HG02938 (cell line): ENCODE measurements at regions not wholly inside any gene's neighbourhood (a gene's known extent, or its start where the extent isn't known, plus 50 kb on each side); places are given as distances from the start of the nearest gene placed in this dataset.

ENCODE experiments used
- ATAC-seq: cut with Tn5 transposase; IDR thresholded peaks from one replicate; pipeline ENCODE4 v1.9.1; 2021; ENCODE audit warnings: mild to moderate bottlenecking, moderate library complexity; ENCODE audit not compliant: unreplicated experiment

DNA sequence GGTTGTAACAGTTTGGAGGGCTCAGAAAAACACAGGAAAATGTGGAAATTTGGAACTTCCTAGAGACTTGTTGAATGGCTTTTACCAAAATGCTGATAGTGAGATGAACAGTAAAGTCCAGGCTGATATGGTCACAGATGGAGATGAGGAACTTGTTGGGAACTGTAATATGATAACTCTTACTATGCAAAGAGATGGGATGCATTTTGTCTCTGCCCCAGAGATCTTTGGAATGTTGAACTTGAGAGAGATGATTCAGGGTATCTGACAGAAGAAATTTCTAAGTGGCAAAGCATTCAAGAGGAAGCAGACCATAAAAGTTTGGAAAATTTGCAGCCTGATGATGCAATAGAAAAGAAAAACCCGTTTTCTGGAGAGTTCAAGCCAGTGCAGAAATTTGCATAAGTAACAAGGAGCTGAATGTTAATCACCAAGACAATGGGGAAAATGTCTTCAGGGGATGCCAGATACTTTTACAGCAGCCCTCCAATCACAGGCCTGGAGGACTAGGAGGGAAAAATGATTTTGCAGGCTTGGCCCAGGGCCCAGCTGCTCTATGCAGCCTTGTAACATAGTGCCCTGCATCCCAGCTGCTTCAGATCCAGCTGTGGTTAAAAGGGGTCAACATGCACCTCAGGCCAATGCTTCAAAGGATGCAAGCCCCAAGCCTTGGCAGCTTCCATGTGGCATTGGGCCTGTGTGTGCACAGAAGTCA is 572.7 kb upstream of the ATP2B1 start:
- ATAC-seq = no peak

- ATAC-seq = peak; percentile 56
Observed at GRCh38 chr12:90280564-90281058, 572.0 kb upstream of the ATP2B1 start.

GRCh38 chr12:90280033-90280432 is 571.4 kb upstream of the ATP2B1 start:
- ATAC-seq = no peak

- ATAC-seq = no peak
Observed at GRCh38 chr12:90275088-90275487, 566.5 kb upstream of the ATP2B1 start.

GRCh38 chr12:90274407-90274806 is 565.8 kb upstream of the ATP2B1 start:
- no peak for ATAC-seq

GRCh38 chr12:90268574-90268973 is 559.9 kb upstream of the ATP2B1 start:
- ATAC-seq = peak; percentile 56

GRCh38 chr12:90262251-90262650 is 553.6 kb upstream of the ATP2B1 start:
- ATAC-seq = no peak

GRCh38 chr12:90261283-90261682 is 552.6 kb upstream of the ATP2B1 start:
- no peak for ATAC-seq

DNA sequence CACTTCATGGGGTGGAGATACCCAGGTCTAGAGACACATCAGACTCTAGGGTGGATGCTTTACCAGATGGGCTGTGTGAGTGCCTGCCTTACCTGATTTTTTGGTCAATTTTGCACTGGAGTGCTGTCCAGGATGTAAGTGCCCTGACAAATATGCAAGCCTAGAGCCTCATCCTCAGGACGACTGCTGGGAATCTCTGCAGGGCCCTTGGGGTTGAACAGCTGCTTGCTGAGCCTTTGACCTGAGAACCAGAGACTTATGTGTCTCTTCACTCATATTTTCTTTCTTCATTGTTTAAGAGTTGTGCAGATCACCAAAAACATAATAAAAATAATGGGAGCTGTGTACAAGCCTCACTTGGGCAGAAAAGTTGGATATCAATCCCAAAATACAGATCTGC is 551.5 kb upstream of the ATP2B1 start:
- ATAC-seq = no peak

DNA sequence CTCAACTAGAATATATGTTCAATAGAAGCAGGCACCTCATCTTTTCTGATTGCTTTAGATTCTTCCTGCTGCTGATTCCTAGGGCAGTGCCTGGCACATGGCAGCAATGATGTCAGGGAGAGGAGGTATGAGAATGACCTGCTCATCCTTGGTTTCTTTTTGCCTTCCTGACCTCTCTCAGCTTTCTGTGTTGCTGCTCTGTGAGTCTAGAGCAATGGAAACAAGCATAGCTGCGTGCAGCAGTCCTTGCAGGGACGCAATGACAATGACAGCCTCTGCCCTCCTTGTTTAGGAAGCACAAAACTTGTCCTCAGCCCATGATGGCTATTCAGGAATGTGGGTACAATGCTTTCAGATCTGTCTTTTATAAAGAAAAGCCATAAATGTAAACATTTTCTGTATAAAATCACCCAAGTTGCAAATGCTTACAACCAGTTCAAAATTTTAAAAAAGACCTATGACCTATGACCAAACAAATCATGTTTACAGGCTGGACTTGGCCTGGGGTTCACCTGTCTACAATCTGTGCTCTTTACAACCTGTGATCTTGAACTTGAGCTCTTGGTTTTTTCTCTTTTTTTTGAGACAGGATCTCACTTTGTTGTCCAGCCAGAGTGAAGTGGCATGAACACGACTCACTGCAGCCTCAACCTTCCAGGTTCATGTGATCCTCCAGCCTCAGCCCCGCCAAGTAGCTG is 549.4 kb upstream of the ATP2B1 start:
- no peak for ATAC-seq

GRCh38 chr12:90254796-90255195 is 546.2 kb upstream of the ATP2B1 start:
- no peak for ATAC-seq

DNA sequence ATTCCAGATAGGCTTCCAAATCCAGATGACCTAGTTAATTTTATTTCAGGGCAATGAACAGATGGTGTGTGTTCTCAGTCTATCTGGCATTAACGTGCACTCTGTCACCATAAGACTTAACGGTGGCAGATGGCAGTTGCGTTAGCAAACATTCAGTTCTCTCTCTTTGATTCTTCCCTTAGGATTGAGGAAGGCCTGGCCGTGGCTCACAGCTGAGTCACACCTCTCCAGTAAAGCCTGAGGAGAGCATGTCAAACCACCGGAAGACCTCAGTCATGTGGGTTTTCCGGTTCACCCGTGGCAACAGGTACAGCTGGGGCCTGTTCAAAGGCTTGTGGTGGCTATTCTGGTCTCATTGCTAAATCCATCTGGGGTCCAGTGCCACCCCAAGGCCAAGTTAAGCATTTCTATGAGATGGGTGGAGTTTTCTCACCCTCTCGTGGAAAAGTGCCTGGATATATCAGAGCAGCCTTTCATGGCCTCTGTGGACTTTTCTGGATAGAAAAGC is 545.1 kb upstream of the ATP2B1 start:
- peak; percentile 100 for ATAC-seq

GRCh38 chr12:90253136-90253535 is 544.5 kb upstream of the ATP2B1 start:
- peak; percentile 34 for ATAC-seq

DNA sequence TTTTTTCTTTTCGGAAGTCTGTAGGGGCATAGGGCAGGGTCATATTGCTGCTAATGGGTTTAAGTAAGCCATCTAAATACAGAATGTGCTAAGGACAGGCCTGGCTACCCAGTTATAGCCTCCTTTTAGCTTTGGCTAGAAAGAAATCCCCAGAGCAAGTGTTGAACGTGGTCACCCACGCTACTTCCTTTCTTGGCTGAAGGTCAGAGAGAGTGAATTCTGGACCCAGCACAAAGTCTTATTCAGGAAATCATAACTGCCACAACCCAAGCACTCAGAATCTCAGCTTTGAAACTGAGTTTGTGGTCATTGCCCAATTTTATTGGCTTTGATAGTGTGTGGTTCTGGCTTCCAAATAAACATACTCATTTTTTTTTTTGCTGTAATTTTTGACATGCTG is 542.1 kb upstream of the ATP2B1 start:
- ATAC-seq = no peak

DNA sequence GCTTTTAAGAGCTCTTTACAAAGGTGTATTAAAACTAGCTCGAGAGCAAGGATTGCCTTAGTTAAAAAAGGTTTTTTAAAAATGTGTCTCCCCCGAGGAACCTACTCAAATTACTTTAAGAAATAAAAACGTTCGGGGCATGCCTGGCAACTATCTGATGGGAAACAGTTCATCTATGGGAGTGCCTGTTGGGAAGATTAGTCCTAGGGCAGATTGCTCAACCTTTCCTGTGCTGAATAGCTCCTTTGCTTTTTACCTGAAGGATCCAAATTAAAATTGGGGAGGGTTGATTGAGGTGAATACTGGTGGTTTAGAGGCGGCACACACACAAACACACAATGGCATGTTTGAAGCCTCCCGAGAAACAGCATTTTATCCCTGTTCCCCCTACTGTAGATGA is 541.4 kb upstream of the ATP2B1 start:
- ATAC-seq = no peak

GRCh38 chr12:90246688-90247087 is 538.0 kb upstream of the ATP2B1 start:
- no peak for ATAC-seq

- ATAC-seq = no peak
Observed at GRCh38 chr12:90245391-90245790, 536.8 kb upstream of the ATP2B1 start.

- ATAC-seq = no peak
Observed at GRCh38 chr12:90244232-90244631, 535.6 kb upstream of the ATP2B1 start.

DNA sequence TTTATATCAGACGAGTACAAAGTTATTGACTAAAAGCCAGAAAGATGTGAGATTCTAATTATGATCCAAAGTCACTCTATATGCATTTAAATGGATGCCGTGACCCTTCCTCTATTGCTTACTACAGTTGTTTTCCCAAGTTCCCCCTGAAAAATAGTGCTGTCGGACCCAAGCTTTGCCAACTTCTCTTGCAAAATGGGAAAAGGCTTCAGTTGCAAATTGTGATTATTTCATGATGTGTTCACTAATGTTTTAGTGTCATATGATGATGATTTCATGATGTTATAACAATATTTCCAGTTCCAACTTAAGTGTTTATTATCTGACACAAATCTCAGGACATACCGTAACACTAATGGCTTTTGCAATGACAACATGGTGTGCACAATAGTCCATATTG is 534.6 kb upstream of the ATP2B1 start:
- ATAC-seq = no peak

GRCh38 chr12:90239732-90240260 is 531.2 kb upstream of the ATP2B1 start:
- no peak for ATAC-seq

DNA sequence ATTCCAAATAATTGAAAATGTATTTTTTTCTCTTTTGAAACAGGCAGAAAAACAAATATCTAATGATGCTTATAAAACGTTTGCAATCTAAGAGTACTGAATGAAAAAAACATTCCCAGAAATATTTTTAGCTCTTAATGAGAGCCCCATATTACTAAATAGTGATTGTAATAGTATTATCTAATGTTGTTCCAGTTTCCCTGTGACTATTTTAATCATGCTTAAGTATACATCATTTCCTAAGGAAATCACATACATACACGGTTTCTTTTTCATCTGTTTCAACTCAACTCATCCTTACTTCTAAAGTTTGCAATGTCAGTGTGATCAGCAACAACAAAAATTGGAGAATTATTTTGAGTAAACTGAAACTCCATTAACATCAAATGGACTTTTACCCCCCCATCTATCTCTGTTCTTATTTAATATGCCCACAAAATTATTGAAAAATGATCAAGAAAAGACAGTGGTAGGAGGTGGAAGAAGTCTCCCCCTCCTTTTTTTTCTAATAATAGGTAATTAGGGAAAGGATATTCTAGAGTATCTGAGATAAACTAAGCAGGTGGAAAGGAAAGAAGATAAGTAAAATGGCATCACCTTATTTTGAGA is 530.1 kb upstream of the ATP2B1 start:
- ATAC-seq = no peak

DNA sequence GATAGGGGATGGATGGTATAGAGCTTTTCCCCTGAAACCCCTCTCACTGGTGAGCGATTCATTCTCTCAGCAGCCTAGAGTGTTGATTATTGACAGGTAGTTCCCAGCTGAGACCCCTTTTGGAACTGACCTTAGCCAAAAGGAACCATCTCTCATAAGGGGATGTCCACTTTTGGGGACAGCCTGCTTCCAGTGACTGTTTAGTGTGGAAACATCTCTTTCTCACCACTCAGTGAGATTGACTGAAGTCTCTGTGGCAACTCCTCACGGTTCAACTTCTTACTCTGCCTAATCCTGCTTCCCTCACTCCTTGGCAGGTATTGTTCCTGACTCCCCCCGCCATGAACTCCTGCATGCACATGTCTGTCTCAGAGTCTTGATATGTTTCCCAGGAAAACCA is 529.2 kb upstream of the ATP2B1 start:
- ATAC-seq = no peak
